ENCODE measurements at regions not wholly inside any gene's neighbourhood (a gene's known extent, or its start where the extent isn't known, plus 50 kb on each side); places are given as distances from the start of the nearest gene placed in this dataset.

GRCh38 chr14:95458459-95458858, 58.0 kb downstream of the SYNE3 start:
- ChIA-PET CTCF (interaction anchor here (0.9 to 3.5 kb wide), 6 partner anchors 10 to 69 kb away, joined by 3 to 30 read pairs (median 5); no protein-coding TSS in a partner anchor), RAD21 (ENCODE audit: unreplicated experiment) (interaction anchor here (1.5 kb wide), 2 partner anchors 12 to 27 kb away, joined by 3 to 5 read pairs; no protein-coding TSS in a partner anchor), SMC1A (ENCODE audit: uncharacterized antibody, unreplicated experiment) (interaction anchor here (1.1 to 1.9 kb wide), 5 partner anchors 14 to 69 kb away, joined by 3 to 6 read pairs (median 4); no protein-coding TSS in a partner anchor), POLR2A (no interaction called here)
- DNase-seq (ENCODE audit: low read depth, low spot score): no peak
- H3K27ac ChIP-seq (ENCODE audit: control insufficient read depth, insufficient read depth): no peak overlapping the region
- H3K27me3 ChIP-seq (replicated peaks in 1 of 2; ENCODE audit: control insufficient read depth in 2 of 2, insufficient read depth in 2 of 2, low read length in 1 of 2): no peaks in the 10 kb centered on the region
- no peak overlapping the region for H3K9ac ChIP-seq (ENCODE audit: control insufficient read depth, insufficient read depth, low read length)
- in situ Hi-C loops (cut with MboI): no loop called here
- FAIRE-seq: no peak
- no peak overlapping the region for H3K4me3 ChIP-seq
- no peak for ATAC-seq
- no TSS peak for BruUV-seq (replicated peaks)
- H3K4me2 ChIP-seq (ENCODE audit: control insufficient read depth, insufficient read depth): no peak overlapping the region
- H3K36me3 ChIP-seq (ENCODE audit: control insufficient read depth in 2 of 2, insufficient read depth in 2 of 2, low read length in 1 of 2): peaks cover 21 to 22% of the 10 kb centered on the region in 2 experiments
- TF ChIP-seq BHLHE40 (IDR thresholded peaks at IDR 0.05; ENCODE audit: borderline replicate concordance in 1 of 2, low read depth in 2 of 2, low read length in 1 of 2): no peak
- TF ChIP-seq ZZZ3 (IDR thresholded peaks at IDR 0.05; ENCODE audit: control insufficient read depth, insufficient read length, low read depth): no peak
- TF ChIP-seq POU2F2 (IDR thresholded peaks at IDR 0.05; ENCODE audit: borderline replicate concordance, low read depth, low read length): no peak
- TF ChIP-seq ZNF592 (IDR thresholded peaks at IDR 0.05): no peak
- no peak for TF ChIP-seq SPI1 (IDR thresholded peaks at IDR 0.05; ENCODE audit: borderline replicate concordance, insufficient read depth, low read depth, low read length)
- no peak for TF ChIP-seq SIN3A (IDR thresholded peaks at IDR 0.05; ENCODE audit: low read depth, low read length)
- TF ChIP-seq FOXK2 (IDR thresholded peaks at IDR 0.05): no peak
- TF ChIP-seq GABPA (IDR thresholded peaks at IDR 0.05; ENCODE audit: low read depth): no peak
- no peak for TF ChIP-seq POLR2AphosphoS5 (IDR thresholded peaks at IDR 0.05; ENCODE audit: low read length)
- no peak for TF ChIP-seq MYB (IDR thresholded peaks at IDR 0.05; ENCODE audit: borderline replicate concordance, low read depth, low read length)
- TF ChIP-seq YY1 (IDR thresholded peaks at IDR 0.05; ENCODE audit: low read depth, low read length): no peak
- no peak for TF ChIP-seq ZNF384 (IDR thresholded peaks at IDR 0.05; ENCODE audit: borderline replicate concordance, low read depth, low read length)
- no peak for TF ChIP-seq ZNF687 (IDR thresholded peaks at IDR 0.05)
- TF ChIP-seq KAT2A (conservative IDR thresholded peaks at IDR 0.05; ENCODE audit: control insufficient read depth, low read depth, low read length): no peak
- no peak for TF ChIP-seq TCF12 (IDR thresholded peaks at IDR 0.05; ENCODE audit: low read depth, low read length)
- TF ChIP-seq CREB1 (IDR thresholded peaks at IDR 0.05; ENCODE audit: low read depth): no peak
- no peak for TF ChIP-seq STAT3 (IDR thresholded peaks at IDR 0.05; ENCODE audit: low read depth, low read length)
- no peak for TF ChIP-seq EZH2 (IDR thresholded peaks at IDR 0.05; ENCODE audit: borderline replicate concordance, control insufficient read depth, low read depth, low read length)
- TF ChIP-seq FOXM1 (IDR thresholded peaks at IDR 0.05; ENCODE audit: low read depth, low read length): no peak
- H3K79me2 ChIP-seq (ENCODE audit: control insufficient read depth, insufficient read depth, low read length): no peaks in the 10 kb centered on the region
- WGBS (ENCODE audit: insufficient coverage, insufficient replicate concordance, low lambda C conversion rate, missing lambda C conversion rate): 98% methylated on average over 4 of the region's 4 CpGs
- no peaks in the 10 kb centered on the region for H3K9me3 ChIP-seq (replicated peaks; ENCODE audit: control insufficient read depth, insufficient read depth, low read length)
- intact Hi-C loops (cut with micrococcal nuclease; ENCODE audit: unreplicated experiment): no loop called here
- H3K4me1 ChIP-seq (ENCODE audit: control insufficient read depth, insufficient read depth, low read length): peaks cover 4% of the 10 kb centered on the region
- no peak overlapping the region for H2AFZ ChIP-seq (ENCODE audit: control insufficient read depth, low read depth, low read length)
- no peaks in the 10 kb centered on the region for H4K20me1 ChIP-seq (ENCODE audit: control insufficient read depth, insufficient read depth)

All from GM12878 (cell line).